ENCODE measurements at regions not wholly inside any gene's neighbourhood (a gene's known extent, or its start where the extent isn't known, plus 50 kb on each side); places are given as distances from the start of the nearest gene placed in this dataset.

DNA sequence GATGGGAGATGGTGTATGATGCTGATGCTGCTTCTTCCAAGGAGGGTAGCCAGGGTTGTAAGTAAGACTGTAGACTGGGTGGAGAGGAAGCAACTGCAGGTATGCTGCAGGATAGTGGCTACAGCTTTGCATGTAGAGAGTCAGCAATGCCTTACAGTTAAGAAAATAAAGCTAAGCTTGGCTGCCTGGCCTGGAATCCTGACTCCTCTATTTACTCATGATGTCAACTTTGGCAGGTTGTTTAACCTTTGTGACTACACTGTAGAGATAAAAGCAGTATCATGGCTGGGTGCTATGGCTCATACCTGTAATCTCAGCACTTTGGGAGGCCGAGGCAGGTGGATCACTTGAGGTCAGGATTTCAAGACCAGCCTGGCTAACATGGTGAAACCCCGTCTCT lies 301.6 kb upstream of the RBFOX1 start:
- TF ChIP-seq CTCF (CRISPR knock-in tag; IDR thresholded peaks at IDR 0.05) (no peak), KLF9 (CRISPR knock-in tag; IDR thresholded peaks at IDR 0.05; ENCODE audit: low read depth) (no peak), THYN1 (CRISPR knock-in tag; IDR thresholded peaks at IDR 0.05; ENCODE audit: borderline replicate concordance, low read depth) (no peak), EZH2 (conservative IDR thresholded peaks at IDR 0.05; ENCODE audit: low read depth, low read length) (no peak), EP300 (IDR thresholded peaks at IDR 0.05; ENCODE audit: low read depth in 2 of 2, low read length in 2 of 2) (no peak), EP300 (CRISPR knock-in tag; IDR thresholded peaks at IDR 0.05; ENCODE audit: borderline replicate concordance) (no peak), KAT8 (CRISPR knock-in tag; IDR thresholded peaks at IDR 0.05) (no peak), KIAA2018 (CRISPR knock-in tag; IDR thresholded peaks at IDR 0.05; ENCODE audit: borderline replicate concordance) (no peak)
- TF ChIP-seq, protein P1, sequence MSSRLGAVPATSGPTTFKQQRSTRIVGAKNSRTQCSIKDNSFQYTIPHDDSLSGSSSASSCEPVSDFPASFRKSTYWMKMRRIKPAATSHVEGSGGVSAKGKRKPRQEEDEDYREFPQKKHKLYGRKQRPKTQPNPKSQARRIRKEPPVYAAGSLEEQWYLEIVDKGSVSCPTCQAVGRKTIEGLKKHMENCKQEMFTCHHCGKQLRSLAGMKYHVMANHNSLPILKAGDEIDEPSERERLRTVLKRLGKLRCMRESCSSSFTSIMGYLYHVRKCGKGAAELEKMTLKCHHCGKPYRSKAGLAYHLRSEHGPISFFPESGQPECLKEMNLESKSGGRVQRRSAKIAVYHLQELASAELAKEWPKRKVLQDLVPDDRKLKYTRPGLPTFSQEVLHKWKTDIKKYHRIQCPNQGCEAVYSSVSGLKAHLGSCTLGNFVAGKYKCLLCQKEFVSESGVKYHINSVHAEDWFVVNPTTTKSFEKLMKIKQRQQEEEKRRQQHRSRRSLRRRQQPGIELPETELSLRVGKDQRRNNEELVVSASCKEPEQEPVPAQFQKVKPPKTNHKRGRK (CRISPR knock-in tag; IDR thresholded peaks at IDR 0.05): no peak

All from HepG2 (cell line).